Mesenchymal stem cell (in vitro differentiated cells and primary cell): ENCODE measurements at regions not wholly inside any gene's neighbourhood (a gene's known extent, or its start where the extent isn't known, plus 50 kb on each side); places are given as distances from the start of the nearest gene placed in this dataset.

Source experiments
- DNase-seq: peaks from one replicate; pipeline ENCODE4 v3.0.0-alpha.2; 2013
- H2AFZ ChIP-seq: one replicate; pipeline ENCODE4 v1.6.1; 2013; ENCODE audit warnings: low read depth, mild to moderate bottlenecking, control low read depth, inconsistent platforms, low read length, moderate library complexity
- H2AK5ac ChIP-seq: 2 replicates; pipeline ENCODE4 v1.6.1; 2013; ENCODE audit warnings: low read length, moderate library complexity, mild to moderate bottlenecking, inconsistent platforms; ENCODE audit not compliant: severe bottlenecking
- H2BK120ac ChIP-seq: one replicate; pipeline ENCODE4 v1.6.1; 2013; ENCODE audit warnings: low read depth, mild to moderate bottlenecking, inconsistent platforms, low read length, moderate library complexity
- H2BK12ac ChIP-seq, 2 experiments: one replicate each; pipeline ENCODE4 v1.6.1; 2013; ENCODE audit warnings: inconsistent platforms in 2 of 2, low read length in 2 of 2, mild to moderate bottlenecking in 2 of 2, moderate library complexity in 2 of 2, control low read depth in 1 of 2
- H2BK15ac ChIP-seq: one replicate; pipeline ENCODE4 v1.6.1; 2013; ENCODE audit warnings: mild to moderate bottlenecking, low read depth, inconsistent platforms; ENCODE audit not compliant: poor library complexity, severe bottlenecking
- H2BK5ac ChIP-seq: 2 replicates; pipeline ENCODE4 v1.6.1; 2013; ENCODE audit warnings: low read depth, mild to moderate bottlenecking, low read length, control low read depth, inconsistent platforms; ENCODE audit not compliant: poor library complexity, severe bottlenecking
- H3K14ac ChIP-seq, 2 experiments: one replicate each; pipeline ENCODE4 v1.6.1; 2013; ENCODE audit warnings: inconsistent platforms in 2 of 2, low read length in 2 of 2, control low read depth in 1 of 2, mild to moderate bottlenecking in 1 of 2, moderate library complexity in 1 of 2
- H3K18ac ChIP-seq, 2 experiments: one replicate each; pipeline ENCODE4 v1.6.1; 2013; ENCODE audit warnings: inconsistent platforms in 2 of 2, low read length in 2 of 2, control low read depth in 1 of 2, low read depth in 1 of 2, mild to moderate bottlenecking in 1 of 2
- H3K23ac ChIP-seq, 2 experiments: one replicate each; pipeline ENCODE4 v1.6.1; 2013; ENCODE audit warnings: inconsistent platforms in 2 of 2, low read length in 2 of 2, mild to moderate bottlenecking in 2 of 2, moderate library complexity in 2 of 2, control low read depth in 1 of 2
- H3K27ac ChIP-seq: 2 replicates; pipeline ENCODE4 v1.5.1; 2013; ENCODE audit warnings: mild to moderate bottlenecking, moderate library complexity, low read length, control low read depth, inconsistent platforms; ENCODE audit not compliant: poor library complexity, severe bottlenecking
- H3K27me3 ChIP-seq, 2 experiments: 2 replicates each; pipeline versions ENCODE4 v1.6.1 to v1.7.0; 2013; ENCODE audit warnings: low read length in 2 of 2, mild to moderate bottlenecking in 2 of 2, moderate library complexity in 2 of 2, control low read depth in 1 of 2, inconsistent platforms in 1 of 2; ENCODE audit not compliant: control insufficient read depth in 1 of 2, insufficient read depth in 1 of 2
- H3K36me3 ChIP-seq, 2 experiments: 2 replicates each; pipeline versions ENCODE4 v1.6.1 to v1.7.0; 2013; ENCODE audit warnings: low read length in 2 of 2, control low read depth in 1 of 2, inconsistent platforms in 1 of 2, low read depth in 1 of 2, mild to moderate bottlenecking in 1 of 2; ENCODE audit not compliant: insufficient read depth in 2 of 2, control insufficient read depth in 1 of 2
- H3K4ac ChIP-seq, 2 experiments: one replicate each; pipeline ENCODE4 v1.6.1; 2013; ENCODE audit warnings: inconsistent platforms in 2 of 2, low read length in 2 of 2, mild to moderate bottlenecking in 2 of 2, moderate library complexity in 2 of 2, control low read depth in 1 of 2, low read depth in 1 of 2
- H3K4me1 ChIP-seq: 2 replicates; pipeline ENCODE4 v1.6.1; 2013; ENCODE audit warnings: low read depth, low read length, control low read depth; ENCODE audit not compliant: control insufficient read depth, insufficient read depth
- H3K4me2 ChIP-seq: 2 replicates; pipeline ENCODE4 v1.6.1; 2013; ENCODE audit warnings: low read length, mild to moderate bottlenecking, inconsistent platforms; ENCODE audit not compliant: poor library complexity, severe bottlenecking
- H3K4me3 ChIP-seq, 2 experiments: 2 replicates each; pipeline versions ENCODE4 v1.5.1 to v1.7.0; 2013; ENCODE audit warnings: low read length in 2 of 2, mild to moderate bottlenecking in 2 of 2, control low read depth in 1 of 2, low read depth in 1 of 2; ENCODE audit not compliant: insufficient read depth in 1 of 2
- H3K79me1 ChIP-seq: replicated peaks from 2 replicates; pipeline ENCODE4 v1.6.1; 2013; ENCODE audit warnings: mild to moderate bottlenecking, control low read depth, low read length, inconsistent platforms; ENCODE audit not compliant: poor library complexity, severe bottlenecking
- H3K9ac ChIP-seq: 2 replicates; pipeline ENCODE4 v1.7.0; 2013; ENCODE audit warnings: mild to moderate bottlenecking, low read length, moderate library complexity
- H3K9me3 ChIP-seq: 2 replicates; pipeline ENCODE4 v1.7.0; 2013; ENCODE audit warnings: mild to moderate bottlenecking, low read length; ENCODE audit not compliant: control insufficient read depth
- H4K8ac ChIP-seq: one replicate; pipeline ENCODE4 v1.6.1; 2013; ENCODE audit warnings: inconsistent platforms, mild to moderate bottlenecking, low read length, moderate library complexity
- H4K91ac ChIP-seq: one replicate; pipeline ENCODE4 v1.6.1; 2013; ENCODE audit warnings: mild to moderate bottlenecking, low read length, inconsistent platforms
- WGBS: methylation state at CpG from one replicate; pipeline ENCODE4 v1.1.7; 2013; ENCODE audit warnings: mixed read lengths; 5-methylcytosine and 5-hydroxymethylcytosine counted together

DNA sequence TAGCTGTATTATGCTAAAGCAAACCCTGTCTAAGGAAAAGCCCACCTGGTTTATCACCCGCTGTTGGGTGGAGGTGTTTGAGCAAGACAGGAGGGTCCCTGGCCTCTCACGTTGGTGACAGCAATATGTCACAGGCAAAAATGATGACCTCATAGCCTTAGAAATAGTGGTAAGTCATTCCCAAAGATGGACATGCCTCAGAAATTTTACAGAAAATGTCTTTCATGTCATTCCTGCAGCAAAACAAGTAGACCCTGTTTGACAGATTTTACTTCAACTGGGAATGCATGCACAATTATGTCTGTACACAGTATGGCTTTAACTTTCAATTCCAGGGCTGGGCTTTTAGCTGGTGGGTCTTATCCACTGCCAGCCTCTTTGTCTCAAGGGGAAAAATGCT, 362.3 kb upstream of the C2CD4B start:
- Histone ChIP-seq H4K91ac (no peak overlapping the region), H2AFZ (no peak overlapping the region), H2BK15ac (no peak overlapping the region), H3K9me3 (no peaks in the 10 kb centered on the region), H4K8ac (no peak overlapping the region), H3K23ac (no peak overlapping the region), H2BK12ac (no peak overlapping the region), H3K18ac (no peak overlapping the region), H3K36me3 (no peaks in the 10 kb centered on the region), H3K4me3 (no peak overlapping the region), H3K27me3 (no peaks in the 10 kb centered on the region), H3K27ac (no peak overlapping the region), H2AK5ac (no peak overlapping the region), H2BK5ac (no peak overlapping the region), H3K4ac (no peak overlapping the region), H3K4me1 (no peaks in the 10 kb centered on the region), H3K14ac (no peak overlapping the region), H2BK120ac (no peak overlapping the region), H3K4me2 (no peak overlapping the region), H3K79me1 (peaks cover 17% of the 10 kb centered on the region), H3K9ac (no peak overlapping the region)
- WGBS: 71% methylated on average over 2 of the region's 2 CpGs
- DNase-seq: no peak

DNA sequence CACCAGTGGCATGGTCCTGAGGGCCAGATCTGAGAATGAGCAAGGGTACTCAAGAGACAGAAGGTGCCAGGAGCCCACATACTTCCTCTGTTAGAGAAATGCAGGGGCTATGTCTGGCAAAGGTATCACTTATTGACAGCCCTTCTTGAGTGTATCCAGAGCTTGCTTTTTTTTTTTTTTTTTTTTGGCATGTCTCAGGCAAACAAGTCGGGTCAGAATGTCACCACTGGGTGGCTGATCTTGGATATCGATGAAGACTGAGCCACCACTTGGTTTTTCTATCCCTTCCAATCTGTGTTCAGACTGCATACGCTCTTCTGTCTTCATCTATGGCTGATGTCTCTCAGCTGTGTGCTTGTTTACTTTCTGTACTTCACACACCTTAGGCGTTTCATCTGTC, 363.4 kb upstream of the C2CD4B start:
- Histone ChIP-seq H3K4me3 (no peak overlapping the region), H2BK5ac (no peak overlapping the region), H3K4me2 (no peak overlapping the region), H3K23ac (no peak overlapping the region), H4K8ac (no peak overlapping the region), H4K91ac (no peak overlapping the region), H3K14ac (no peak overlapping the region), H2AK5ac (no peak overlapping the region), H3K4me1 (no peaks in the 10 kb centered on the region), H3K27ac (no peak overlapping the region), H2BK12ac (no peak overlapping the region), H3K18ac (no peak overlapping the region), H3K36me3 (no peaks in the 10 kb centered on the region), H3K27me3 (no peaks in the 10 kb centered on the region), H2AFZ (no peak overlapping the region), H3K9me3 (no peaks in the 10 kb centered on the region), H2BK120ac (no peak overlapping the region), H3K79me1 (peaks cover 19% of the 10 kb centered on the region), H2BK15ac (no peak overlapping the region), H3K4ac (no peak overlapping the region), H3K9ac (no peak overlapping the region)
- DNase-seq: no peak
- WGBS: 82% methylated on average over 4 of the region's 4 CpGs

DNA sequence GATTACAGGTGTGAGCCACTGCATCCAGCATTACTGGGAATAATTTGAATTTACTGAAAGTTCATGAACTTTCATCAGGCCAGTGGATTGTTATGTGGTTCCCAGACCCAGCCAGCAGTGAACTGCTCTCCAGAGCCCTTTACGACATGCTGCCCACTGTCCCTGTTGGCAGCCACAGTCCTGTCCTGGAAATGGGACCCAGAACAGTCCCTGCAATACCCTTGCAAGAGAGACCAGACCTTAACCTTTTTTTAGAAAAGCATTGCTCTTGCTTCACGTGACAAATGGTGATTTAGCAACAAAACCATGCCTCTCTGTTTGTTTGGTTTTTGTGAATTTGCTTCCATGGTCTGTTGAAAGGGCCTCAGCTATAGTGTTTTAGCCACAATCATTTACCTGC, 367.3 kb upstream of the C2CD4B start:
- no peak overlapping the region for H4K8ac ChIP-seq
- no peak overlapping the region for H3K18ac ChIP-seq
- no peak overlapping the region for H3K4me3 ChIP-seq
- H3K4me1 ChIP-seq: no peaks in the 10 kb centered on the region
- H4K91ac ChIP-seq: no peak overlapping the region
- DNase-seq: peak; percentile 28
- no peak overlapping the region for H3K9ac ChIP-seq
- no peak overlapping the region for H2BK15ac ChIP-seq
- no peak overlapping the region for H3K27ac ChIP-seq
- peaks cover 19% of the 10 kb centered on the region for H3K79me1 ChIP-seq
- no peak overlapping the region for H2AFZ ChIP-seq
- no peak overlapping the region for H2BK12ac ChIP-seq
- no peak overlapping the region for H3K14ac ChIP-seq
- no peak overlapping the region for H2BK120ac ChIP-seq
- no peak overlapping the region for H2AK5ac ChIP-seq
- no peak overlapping the region for H3K4me2 ChIP-seq
- H3K27me3 ChIP-seq: no peaks in the 10 kb centered on the region
- H3K36me3 ChIP-seq: no peaks in the 10 kb centered on the region
- H3K23ac ChIP-seq: no peak overlapping the region
- H3K4ac ChIP-seq: no peak overlapping the region
- WGBS: 60% methylated on average over 2 of the region's 2 CpGs
- H3K9me3 ChIP-seq: no peaks in the 10 kb centered on the region
- H2BK5ac ChIP-seq: no peak overlapping the region

DNA sequence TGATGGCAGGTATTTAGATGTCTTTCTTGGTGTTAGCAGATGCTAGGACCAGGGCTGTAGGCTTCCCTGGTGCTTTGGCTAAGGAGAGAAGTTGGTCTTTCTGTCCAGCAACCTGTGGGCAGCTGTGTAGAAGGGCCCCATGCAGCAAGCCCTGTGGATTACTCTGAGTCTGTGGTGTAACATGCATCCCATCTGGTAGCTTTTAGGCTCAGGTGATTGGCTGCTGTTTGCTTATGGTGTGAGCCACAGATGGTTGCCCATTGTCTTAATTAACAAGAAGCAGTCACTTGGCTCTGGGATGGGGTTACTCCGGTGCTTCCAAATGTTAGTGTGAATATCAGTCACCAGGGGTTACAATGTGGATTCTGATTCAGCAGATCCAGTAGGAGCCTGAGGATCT, 368.6 kb upstream of the C2CD4B start:
- H3K9me3 ChIP-seq: no peaks in the 10 kb centered on the region
- H3K79me1 ChIP-seq: peaks cover 19% of the 10 kb centered on the region
- no peak overlapping the region for H3K14ac ChIP-seq
- H3K4me3 ChIP-seq: no peak overlapping the region
- no peak overlapping the region for H3K9ac ChIP-seq
- H2AFZ ChIP-seq: no peak overlapping the region
- no peak overlapping the region for H4K91ac ChIP-seq
- no peak overlapping the region for H2BK120ac ChIP-seq
- H3K23ac ChIP-seq: no peak overlapping the region
- no peak overlapping the region for H3K4me2 ChIP-seq
- no peak overlapping the region for H2BK5ac ChIP-seq
- H4K8ac ChIP-seq: no peak overlapping the region
- no peak overlapping the region for H2AK5ac ChIP-seq
- no peak for DNase-seq
- H3K36me3 ChIP-seq: no peaks in the 10 kb centered on the region
- no peak overlapping the region for H2BK15ac ChIP-seq
- H3K27ac ChIP-seq: no peak overlapping the region
- peak overlapping the region in 1 of 2 experiments; percentile 24 for H2BK12ac ChIP-seq
- WGBS: 50% methylated on average over 1 of the region's 1 CpG
- H3K4me1 ChIP-seq: no peaks in the 10 kb centered on the region
- no peak overlapping the region for H3K18ac ChIP-seq
- no peaks in the 10 kb centered on the region for H3K27me3 ChIP-seq
- H3K4ac ChIP-seq: no peak overlapping the region
